HepG2 (cell line): ENCODE measurements at regions not wholly inside any gene's neighbourhood (a gene's known extent, or its start where the extent isn't known, plus 50 kb on each side); places are given as distances from the start of the nearest gene placed in this dataset.

Experiments
- BHLHE40 ChIP-seq: IDR thresholded peaks from 2 replicates; pipeline ENCODE4 v1.6.1; 2011; ENCODE audit warnings: low read length, improper control_type of control experiment
- CEBPB ChIP-seq: IDR thresholded peaks from 2 replicates; pipeline ENCODE4 v1.6.1; 2011; ENCODE audit warnings: low read depth, low read length, improper control_type of control experiment, borderline replicate concordance
- EP300 ChIP-seq, 3 experiments: sonication (generic) in 1 of 3; formaldehyde crosslinking in 1 of 3; IDR thresholded peaks; 2 replicates each; pipeline versions ENCODE4 v1.5.1 to v1.6.1; 2011 to 2020; ENCODE audit warnings: low read depth in 2 of 3, low read length in 2 of 3, borderline replicate concordance in 1 of 3, improper control_type of control experiment in 1 of 3, mild to moderate bottlenecking in 1 of 3, missing genetic modification reagents in 1 of 3, moderate library complexity in 1 of 3
- ETV5 ChIP-seq: IDR thresholded peaks from 2 replicates; pipeline ENCODE4 v1.6.1; 2018; ENCODE audit warnings: missing biosample characterization, missing genetic modification reagents, inconsistent platforms, borderline replicate concordance
- GFI1 ChIP-seq: sonication (generic); formaldehyde crosslinking; IDR thresholded peaks from 2 replicates; pipeline ENCODE4 v1.5.0; 2020; ENCODE audit warnings: missing genetic modification reagents, mild to moderate bottlenecking, borderline replicate concordance
- JUND ChIP-seq: sonication (generic); formaldehyde crosslinking; IDR thresholded peaks from 2 replicates; pipeline ENCODE4 v1.8.0; 2022; ENCODE audit warnings: mild to moderate bottlenecking, missing genetic modification reagents
- KIAA2018 ChIP-seq: sonication (generic); formaldehyde crosslinking; IDR thresholded peaks from 2 replicates; pipeline ENCODE4 v1.5.0; 2020; ENCODE audit warnings: mild to moderate bottlenecking, missing genetic modification reagents, borderline replicate concordance
- MAX ChIP-seq: IDR thresholded peaks from 2 replicates; pipeline ENCODE4 v1.6.1; 2012; ENCODE audit warnings: inconsistent platforms
- SETDB1 ChIP-seq: sonication (generic); formaldehyde crosslinking; IDR thresholded peaks from 2 replicates; pipeline ENCODE4 v1.5.1; 2020; ENCODE audit warnings: missing genetic modification reagents, mild to moderate bottlenecking, borderline replicate concordance
- SIX4 ChIP-seq: sonication (generic); formaldehyde crosslinking; IDR thresholded peaks from 2 replicates; pipeline ENCODE4 v1.4.0; 2020; ENCODE audit warnings: missing genetic modification reagents
- ZFP62 ChIP-seq: sonication (generic); formaldehyde crosslinking; IDR thresholded peaks from 2 replicates; pipeline ENCODE4 v1.4.0; 2020; ENCODE audit warnings: missing genetic modification reagents
- ZNF670 ChIP-seq: sonication (generic); formaldehyde crosslinking; IDR thresholded peaks from 2 replicates; pipeline ENCODE4 v1.8.0; 2022; ENCODE audit warnings: mild to moderate bottlenecking, missing genetic modification reagents, borderline replicate concordance

- no peak for TF ChIP-seq EP300 (IDR thresholded peaks at IDR 0.05; ENCODE audit: low read depth in 2 of 2, low read length in 2 of 2)
- TF ChIP-seq EP300 (CRISPR knock-in tag; IDR thresholded peaks at IDR 0.05; ENCODE audit: borderline replicate concordance) = no peak
- TF ChIP-seq CEBPB = no peak
- TF ChIP-seq KIAA2018 (CRISPR knock-in tag) = no peak
- no peak for TF ChIP-seq JUND
- TF ChIP-seq ZFP62 (CRISPR knock-in tag) = no peak
- no peak for TF ChIP-seq BHLHE40
- no peak for TF ChIP-seq ETV5 (CRISPR knock-in tag)
- no peak for TF ChIP-seq SETDB1 (CRISPR knock-in tag)
- TF ChIP-seq GFI1 (CRISPR knock-in tag) = no peak
- TF ChIP-seq ZNF670 (CRISPR knock-in tag) = no peak
- TF ChIP-seq MAX = no peak
- TF ChIP-seq SIX4 (CRISPR knock-in tag) = no peak
Measured at GRCh38 chr2:209141142-209141541, 282.7 kb upstream of the MAP2 start.
